SK-N-SH treated with all-trans-retinoic acid at 6 μM for 48 hours (cell line): ENCODE measurements at regions not wholly inside any gene's neighbourhood (a gene's known extent, or its start where the extent isn't known, plus 50 kb on each side); places are given as distances from the start of the nearest gene placed in this dataset.
A peak's percentile ranks its signal among the peaks of the same experiment; 100 is the strongest.

Experiments
- ATAC-seq: fragments of 200-7000 bp; cut with Tn5 transposase; 3 replicates; pipeline ENCODE4 v1.9.1; 2020; ENCODE audit warnings: mild to moderate bottlenecking, moderate library complexity
- ARNTL ChIP-seq: fragments of 450-650 bp; formaldehyde crosslinking; IDR thresholded peaks from 2 replicates; pipeline ENCODE4 v1.5.0; 2020; ENCODE audit warnings: low read depth, mild to moderate bottlenecking, moderate library complexity, borderline replicate concordance
- CREB5 ChIP-seq: fragments of 250-450 bp; sonication (Bioruptor Pico); IDR thresholded peaks from 2 replicates; pipeline ENCODE4 v1.5.1; 2020; ENCODE audit warnings: low read depth, mild to moderate bottlenecking, moderate library complexity
- CSDC2 ChIP-seq: fragments of 250-450 bp; sonication (Bioruptor Pico); IDR thresholded peaks from 2 replicates; pipeline ENCODE4 v1.5.0; 2020; ENCODE audit warnings: mild to moderate bottlenecking, moderate library complexity
- CSRNP3 ChIP-seq: fragments of 250-450 bp; sonication (Bioruptor Pico); IDR thresholded peaks from 2 replicates; pipeline ENCODE4 v1.5.1; 2021; ENCODE audit warnings: mild to moderate bottlenecking, moderate library complexity
- ESRRG ChIP-seq: fragments of 250-450 bp; sonication (Bioruptor Pico); IDR thresholded peaks from 2 replicates; pipeline ENCODE4 v1.6.1; 2021; ENCODE audit warnings: mild to moderate bottlenecking
- GLIS3 ChIP-seq: fragments of 250-450 bp; sonication (Bioruptor Pico); IDR thresholded peaks from 2 replicates; pipeline ENCODE4 v1.5.0; 2020; ENCODE audit warnings: mild to moderate bottlenecking, moderate library complexity
- ISL1 ChIP-seq: fragments of 250-450 bp; sonication (Bioruptor Pico); IDR thresholded peaks from 2 replicates; pipeline ENCODE4 v2.1.2; 2022; ENCODE audit warnings: mild to moderate bottlenecking, moderate library complexity
- OSR1 ChIP-seq: fragments of 250-450 bp; sonication (Bioruptor Pico); IDR thresholded peaks from 2 replicates; pipeline ENCODE4 v1.8.0; 2022; ENCODE audit warnings: moderate library complexity, mild to moderate bottlenecking, inconsistent platforms
- PATZ1 ChIP-seq: fragments of 250-450 bp; sonication (Bioruptor Pico); IDR thresholded peaks from 2 replicates; pipeline ENCODE4 v1.8.0; 2020; ENCODE audit warnings: mild to moderate bottlenecking, moderate library complexity, borderline replicate concordance
- PPARA ChIP-seq: fragments of 250-450 bp; sonication (Bioruptor Pico); IDR thresholded peaks from 2 replicates; pipeline ENCODE4 v1.5.0; 2020; ENCODE audit warnings: mild to moderate bottlenecking, borderline replicate concordance
- RARB ChIP-seq: fragments of 250-450 bp; sonication (Bioruptor Pico); IDR thresholded peaks from 2 replicates; pipeline ENCODE4 v1.8.0; 2021; ENCODE audit warnings: mild to moderate bottlenecking, moderate library complexity
- SNAI2 ChIP-seq: fragments of 250-450 bp; sonication (Bioruptor Pico); IDR thresholded peaks from 2 replicates; pipeline ENCODE4 v1.5.0; 2020; ENCODE audit warnings: mild to moderate bottlenecking, moderate library complexity
- TCF4 ChIP-seq: fragments of 250-450 bp; sonication (Bioruptor Pico); IDR thresholded peaks from 2 replicates; pipeline ENCODE4 v1.8.0; 2021; ENCODE audit warnings: mild to moderate bottlenecking, moderate library complexity, borderline replicate concordance
- TOX ChIP-seq: fragments of 250-450 bp; sonication (Bioruptor Pico); IDR thresholded peaks from 2 replicates; pipeline ENCODE4 v1.8.0; 2021; ENCODE audit warnings: mild to moderate bottlenecking, moderate library complexity, borderline replicate concordance
- ZC3H10 ChIP-seq: fragments of 250-450 bp; sonication (Bioruptor Pico); IDR thresholded peaks from 2 replicates; pipeline ENCODE4 v1.5.1; 2021; ENCODE audit warnings: mild to moderate bottlenecking, moderate library complexity
- ZFP3 ChIP-seq: fragments of 250-450 bp; sonication (Bioruptor Pico); IDR thresholded peaks from 2 replicates; pipeline ENCODE4 v1.5.0; 2020; ENCODE audit warnings: mild to moderate bottlenecking, moderate library complexity
- ZFP30 ChIP-seq: fragments of 450-650 bp; formaldehyde crosslinking; IDR thresholded peaks from 2 replicates; pipeline ENCODE4 v1.5.0; 2022; ENCODE audit warnings: mild to moderate bottlenecking, moderate library complexity
- ZNF565 ChIP-seq: fragments of 450-650 bp; formaldehyde crosslinking; conservative IDR thresholded peaks from 2 replicates; pipeline ENCODE4 v1.5.0; 2020; ENCODE audit warnings: low read depth, mild to moderate bottlenecking, moderate library complexity
- ZNF70 ChIP-seq: fragments of 450-650 bp; formaldehyde crosslinking; IDR thresholded peaks from 2 replicates; pipeline ENCODE4 v1.5.0; 2020; ENCODE audit warnings: mild to moderate bottlenecking, moderate library complexity
- ZNF8 ChIP-seq: fragments of 450-650 bp; formaldehyde crosslinking; IDR thresholded peaks from 2 replicates; pipeline ENCODE4 v1.5.0; 2020; ENCODE audit warnings: mild to moderate bottlenecking, moderate library complexity

GRCh38 chr16:16857012-16857411 is 478.1 kb downstream of the NPIPA7 start (continued):
- no peak for TF ChIP-seq PATZ1
- TF ChIP-seq ESRRG (CRISPR knock-in tag) = no peak
- TF ChIP-seq ZFP30 (CRISPR knock-in tag) = no peak

- no peak for TF ChIP-seq OSR1 (CRISPR knock-in tag)
- no peak for TF ChIP-seq CSDC2 (CRISPR knock-in tag)
- TF ChIP-seq PPARA = no peak
- no peak for TF ChIP-seq ISL1 (CRISPR knock-in tag)
- TF ChIP-seq ZFP3 (CRISPR knock-in tag) = no peak
- ATAC-seq = no peak
These were observed 478.8 kb downstream of the NPIPA7 start for GRCh38 chr16:16857603-16858283.

GRCh38 chr16:16861546-16861945 is 482.6 kb downstream of the NPIPA7 start:
- TF ChIP-seq ZFP3 (CRISPR knock-in tag) (no peak), OSR1 (CRISPR knock-in tag) (no peak), RARB (no peak), TOX (CRISPR knock-in tag) (no peak), ESRRG (CRISPR knock-in tag) (no peak), CREB5 (CRISPR knock-in tag) (no peak), ZNF8 (CRISPR knock-in tag) (no peak), ZNF565 (no peak), ZNF70 (CRISPR knock-in tag) (no peak)
- TF ChIP-seq, all 23 proteins: peak for 0

GRCh38 chr16:16863672-16864071 is 484.7 kb downstream of the NPIPA7 start:
- TF ChIP-seq ARNTL (CRISPR knock-in tag) (no peak), OSR1 (CRISPR knock-in tag) (no peak), PPARA (no peak), ZNF565 (no peak), ISL1 (CRISPR knock-in tag) (no peak), RARB (no peak), ZC3H10 (no peak), ZNF8 (CRISPR knock-in tag) (no peak), TCF4 (CRISPR knock-in tag) (no peak), CREB5 (CRISPR knock-in tag) (no peak), GLIS3 (CRISPR knock-in tag) (no peak)
- ATAC-seq = no peak

More at GRCh38 chr16:16861546-16861945, 482.6 kb downstream of the NPIPA7 start:
- peak; percentile 77 for ATAC-seq

- no peak for ATAC-seq
These were observed 485.6 kb downstream of the NPIPA7 start for GRCh38 chr16:16864536-16864935.

More at GRCh38 chr16:16864536-16864935, 485.6 kb downstream of the NPIPA7 start:
- TF ChIP-seq ZFP3 (CRISPR knock-in tag) = no peak
- no peak for TF ChIP-seq OSR1 (CRISPR knock-in tag)
- no peak for TF ChIP-seq SNAI2 (CRISPR knock-in tag)
- no peak for TF ChIP-seq TCF4 (CRISPR knock-in tag)
- no peak for TF ChIP-seq PATZ1
- TF ChIP-seq RARB = no peak
- no peak for TF ChIP-seq ZNF565
- TF ChIP-seq GLIS3 (CRISPR knock-in tag) = no peak
- no peak for TF ChIP-seq ZNF70 (CRISPR knock-in tag)
- no peak for TF ChIP-seq ARNTL (CRISPR knock-in tag)
- TF ChIP-seq CSRNP3 (CRISPR knock-in tag) = no peak
- TF ChIP-seq PPARA = no peak
- TF ChIP-seq ISL1 (CRISPR knock-in tag) = no peak
